NB4 (cell line): ENCODE measurements at regions not wholly inside any gene's neighbourhood (a gene's known extent, or its start where the extent isn't known, plus 50 kb on each side); places are given as distances from the start of the nearest gene placed in this dataset.

Source experiments
- POLR2A ChIP-seq: IDR thresholded peaks from 2 replicates; pipeline ENCODE4 v1.6.1; 2011; ENCODE audit warnings: mild to moderate bottlenecking; ENCODE audit not compliant: insufficient read length; ENCODE audit errors: extremely low read depth
- TF ChIP-seq, protein P1 (sequence below): IDR thresholded peaks from one replicate; pipeline ENCODE4 v1.5.1; 2012; ENCODE audit warnings: low read depth, low read length
- TF ChIP-seq, protein P2 (sequence below): IDR thresholded peaks from 2 replicates; pipeline ENCODE4 v1.6.1; 2011; ENCODE audit warnings: low read depth, low read length

DNA sequence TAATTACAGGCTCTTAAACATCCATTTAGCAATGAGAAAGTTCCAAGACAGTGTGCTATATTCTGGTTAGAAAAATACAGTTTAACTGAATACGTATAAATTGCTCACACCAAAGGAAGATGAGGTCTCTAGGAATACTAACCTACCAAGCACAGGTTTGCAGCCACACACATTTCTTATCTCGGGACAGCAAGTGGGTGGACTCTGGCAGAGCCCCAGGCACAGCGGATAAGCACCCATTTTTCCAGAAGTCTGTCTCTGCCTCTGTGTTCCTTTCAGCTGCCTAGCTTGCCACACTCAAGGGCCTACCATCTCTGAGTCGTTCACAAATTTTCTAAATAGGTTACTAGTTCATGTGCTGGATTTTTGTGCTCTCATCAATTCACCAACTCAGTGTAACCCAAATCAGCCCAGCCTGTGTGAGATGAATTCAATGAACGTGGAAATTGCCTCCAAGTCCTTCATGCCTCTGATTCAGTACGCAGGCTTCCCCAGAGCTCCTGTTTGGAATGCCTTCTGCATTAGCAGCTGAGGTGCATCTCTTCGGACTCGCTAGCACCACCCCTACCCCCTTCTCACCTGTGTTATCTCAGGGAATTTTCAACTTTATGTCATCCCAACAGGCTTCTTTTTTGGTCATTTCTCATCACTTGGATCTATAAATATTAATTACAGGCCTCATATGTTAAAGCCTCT lies 581.0 kb upstream of the CDH11 start:
- TF ChIP-seq, protein P1, sequence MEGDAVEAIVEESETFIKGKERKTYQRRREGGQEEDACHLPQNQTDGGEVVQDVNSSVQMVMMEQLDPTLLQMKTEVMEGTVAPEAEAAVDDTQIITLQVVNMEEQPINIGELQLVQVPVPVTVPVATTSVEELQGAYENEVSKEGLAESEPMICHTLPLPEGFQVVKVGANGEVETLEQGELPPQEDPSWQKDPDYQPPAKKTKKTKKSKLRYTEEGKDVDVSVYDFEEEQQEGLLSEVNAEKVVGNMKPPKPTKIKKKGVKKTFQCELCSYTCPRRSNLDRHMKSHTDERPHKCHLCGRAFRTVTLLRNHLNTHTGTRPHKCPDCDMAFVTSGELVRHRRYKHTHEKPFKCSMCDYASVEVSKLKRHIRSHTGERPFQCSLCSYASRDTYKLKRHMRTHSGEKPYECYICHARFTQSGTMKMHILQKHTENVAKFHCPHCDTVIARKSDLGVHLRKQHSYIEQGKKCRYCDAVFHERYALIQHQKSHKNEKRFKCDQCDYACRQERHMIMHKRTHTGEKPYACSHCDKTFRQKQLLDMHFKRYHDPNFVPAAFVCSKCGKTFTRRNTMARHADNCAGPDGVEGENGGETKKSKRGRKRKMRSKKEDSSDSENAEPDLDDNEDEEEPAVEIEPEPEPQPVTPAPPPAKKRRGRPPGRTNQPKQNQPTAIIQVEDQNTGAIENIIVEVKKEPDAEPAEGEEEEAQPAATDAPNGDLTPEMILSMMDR: no peak
- no peak for TF ChIP-seq POLR2A
- TF ChIP-seq, protein P2, sequence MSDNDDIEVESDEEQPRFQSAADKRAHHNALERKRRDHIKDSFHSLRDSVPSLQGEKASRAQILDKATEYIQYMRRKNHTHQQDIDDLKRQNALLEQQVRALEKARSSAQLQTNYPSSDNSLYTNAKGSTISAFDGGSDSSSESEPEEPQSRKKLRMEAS: no peak
